HUES48 (cell line): ENCODE measurements at regions not wholly inside any gene's neighbourhood (a gene's known extent, or its start where the extent isn't known, plus 50 kb on each side); places are given as distances from the start of the nearest gene placed in this dataset.

Source experiments
- H3K27ac ChIP-seq: one replicate; pipeline ENCODE4 v1.7.0; 2013; ENCODE audit warnings: low read depth, low read length, inconsistent platforms
- H3K27me3 ChIP-seq: 2 replicates; pipeline ENCODE4 v1.6.1; 2013; ENCODE audit warnings: mild to moderate bottlenecking, low read length; ENCODE audit not compliant: control insufficient read depth, insufficient read depth
- H3K36me3 ChIP-seq: 2 replicates; pipeline ENCODE4 v1.6.1; 2013; ENCODE audit warnings: low read length; ENCODE audit not compliant: control insufficient read depth, insufficient read depth
- H3K4me1 ChIP-seq: 2 replicates; pipeline ENCODE4 v1.6.1; 2013; ENCODE audit warnings: mild to moderate bottlenecking, low read length; ENCODE audit not compliant: control insufficient read depth, insufficient read depth
- H3K4me3 ChIP-seq: 2 replicates; pipeline ENCODE4 v1.5.1; 2013; ENCODE audit warnings: mild to moderate bottlenecking, low read depth, low read length
- H3K9ac ChIP-seq: 2 replicates; pipeline ENCODE4 v1.6.1; 2013; ENCODE audit warnings: mild to moderate bottlenecking, low read depth, low read length, moderate library complexity
- H3K9me3 ChIP-seq: 2 replicates; pipeline ENCODE4 v1.6.1; 2013; ENCODE audit warnings: low read length; ENCODE audit not compliant: control insufficient read depth, insufficient read depth

DNA sequence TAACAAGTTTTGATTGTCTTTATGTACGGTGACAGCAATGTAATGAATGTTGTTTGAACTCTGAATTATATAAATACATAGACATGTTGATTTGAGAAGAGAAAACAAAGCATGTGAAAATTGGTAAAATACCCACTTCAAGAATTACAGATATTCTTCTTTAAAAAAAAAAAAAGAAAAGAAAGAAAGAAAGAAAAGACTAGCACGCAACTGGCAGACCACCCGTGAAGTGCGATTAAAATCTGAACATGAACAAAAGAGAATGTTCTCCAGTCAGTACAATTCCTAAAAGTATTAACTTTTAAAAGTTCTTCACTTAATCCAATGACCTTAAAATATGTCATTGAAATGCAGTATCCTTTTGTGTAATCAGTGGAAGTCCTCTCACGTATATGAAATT, 434.9 kb downstream of the TFAP2A start:
- H3K4me3 ChIP-seq, result no peak overlapping the region
- H3K27ac ChIP-seq, result no peak overlapping the region
- H3K9ac ChIP-seq, result no peak overlapping the region
- H3K27me3 ChIP-seq, result no peaks in the 10 kb centered on the region
- no peaks in the 10 kb centered on the region for H3K36me3 ChIP-seq
- H3K4me1 ChIP-seq, result no peaks in the 10 kb centered on the region
- H3K9me3 ChIP-seq, result 0 out of 2 replicates have a peak, but pooled peaks cover 3% of the 10 kb centered on the region

DNA sequence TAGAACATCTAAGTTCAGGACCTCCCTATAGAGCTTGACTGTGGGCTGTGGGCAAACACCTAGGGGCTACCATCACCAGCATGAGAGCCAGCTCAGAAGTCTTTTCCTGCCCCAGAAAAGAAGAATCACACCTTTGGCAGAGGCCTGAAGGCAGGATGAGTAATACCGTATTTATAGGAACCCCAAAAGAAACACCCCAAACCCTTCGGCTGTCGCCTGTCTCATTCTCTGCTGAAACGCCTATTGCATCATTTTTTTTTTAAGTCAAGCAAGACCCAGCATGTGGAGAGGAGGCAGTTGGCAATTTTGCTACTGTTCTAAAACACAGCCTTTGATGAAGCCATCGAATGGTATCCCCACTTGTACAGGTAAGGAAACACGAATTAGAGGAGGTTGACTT, 436.4 kb downstream of the TFAP2A start:
- Histone ChIP-seq H3K27ac (no peak overlapping the region), H3K4me3 (no peak overlapping the region)

GRCh38 chr6:9977411-9977810, 437.5 kb downstream of the TFAP2A start:
- no peak overlapping the region for H3K4me3 ChIP-seq
- no peak overlapping the region for H3K9ac ChIP-seq
- no peaks in the 10 kb centered on the region for H3K4me1 ChIP-seq
- H3K9me3 ChIP-seq, result no peaks in the 10 kb centered on the region
- H3K36me3 ChIP-seq, result no peaks in the 10 kb centered on the region
- no peak overlapping the region for H3K27ac ChIP-seq
- H3K27me3 ChIP-seq, result no peaks in the 10 kb centered on the region

More for the DNA sequence above, 436.4 kb downstream of the TFAP2A start:
- Histone ChIP-seq H3K27me3 (no peaks in the 10 kb centered on the region), H3K9me3 (no peaks in the 10 kb centered on the region), H3K36me3 (no peaks in the 10 kb centered on the region), H3K9ac (no peak overlapping the region), H3K4me1 (no peaks in the 10 kb centered on the region)

DNA sequence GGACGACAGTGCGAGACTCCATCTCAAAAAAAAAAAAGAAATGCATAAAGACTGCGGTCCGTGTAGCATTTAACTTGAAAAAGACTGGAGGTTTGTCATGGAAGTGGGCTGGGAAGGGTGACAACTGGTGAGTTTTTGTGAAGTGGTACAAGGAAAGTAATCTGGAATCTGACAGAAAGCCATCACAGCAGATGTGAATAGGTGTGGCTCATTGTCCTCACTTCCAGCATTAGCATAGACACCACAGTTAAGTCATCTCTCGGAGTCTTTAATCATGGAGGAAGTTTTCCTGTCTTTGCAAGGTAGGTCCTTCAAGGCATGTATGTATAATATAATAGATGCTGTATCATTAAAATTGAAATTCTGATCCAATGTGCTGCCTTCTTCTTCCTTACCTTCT, 453.2 kb downstream of the TFAP2A start:
- Histone ChIP-seq H3K9ac (no peak overlapping the region), H3K9me3 (no peaks in the 10 kb centered on the region), H3K4me1 (no peaks in the 10 kb centered on the region), H3K27me3 (no peaks in the 10 kb centered on the region), H3K36me3 (no peaks in the 10 kb centered on the region), H3K27ac (no peak overlapping the region), H3K4me3 (no peak overlapping the region)

DNA sequence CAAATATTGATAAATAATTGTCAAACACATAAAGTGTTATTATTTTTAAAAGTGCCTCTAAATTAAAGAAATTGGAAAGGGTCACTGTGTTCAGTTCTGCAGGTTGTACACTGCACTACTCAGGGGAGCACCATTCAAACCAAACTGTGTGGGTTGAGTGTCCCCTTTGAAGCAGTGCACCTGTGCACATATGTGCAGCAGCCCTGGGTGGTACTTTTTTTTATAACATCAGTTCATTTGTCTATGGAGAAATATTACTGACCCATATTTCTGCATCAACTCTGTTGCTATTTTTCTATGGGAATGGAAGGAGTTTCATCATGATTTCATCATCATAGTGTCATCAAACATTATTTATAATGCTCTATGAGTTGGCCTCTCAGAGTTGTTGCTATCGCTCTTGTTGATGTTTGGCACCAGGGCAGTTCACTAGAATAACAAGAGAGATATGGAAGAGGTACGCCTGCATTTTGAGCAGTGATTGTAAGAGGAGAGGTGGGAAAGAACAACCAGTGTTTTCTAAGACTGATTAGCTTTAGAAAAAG, 457.6 kb downstream of the TFAP2A start:
- Histone ChIP-seq H3K27ac (no peak overlapping the region), H3K27me3 (no peaks in the 10 kb centered on the region), H3K9me3 (no peaks in the 10 kb centered on the region), H3K4me1 (no peaks in the 10 kb centered on the region), H3K4me3 (no peak overlapping the region), H3K36me3 (no peaks in the 10 kb centered on the region), H3K9ac (no peak overlapping the region)

GRCh38 chr6:9948678-9949077, 466.2 kb downstream of the TFAP2A start:
- Histone ChIP-seq H3K9ac (no peak overlapping the region), H3K36me3 (no peaks in the 10 kb centered on the region), H3K4me3 (no peak overlapping the region), H3K27ac (no peak overlapping the region), H3K9me3 (no peaks in the 10 kb centered on the region), H3K27me3 (no peaks in the 10 kb centered on the region), H3K4me1 (no peaks in the 10 kb centered on the region)

DNA sequence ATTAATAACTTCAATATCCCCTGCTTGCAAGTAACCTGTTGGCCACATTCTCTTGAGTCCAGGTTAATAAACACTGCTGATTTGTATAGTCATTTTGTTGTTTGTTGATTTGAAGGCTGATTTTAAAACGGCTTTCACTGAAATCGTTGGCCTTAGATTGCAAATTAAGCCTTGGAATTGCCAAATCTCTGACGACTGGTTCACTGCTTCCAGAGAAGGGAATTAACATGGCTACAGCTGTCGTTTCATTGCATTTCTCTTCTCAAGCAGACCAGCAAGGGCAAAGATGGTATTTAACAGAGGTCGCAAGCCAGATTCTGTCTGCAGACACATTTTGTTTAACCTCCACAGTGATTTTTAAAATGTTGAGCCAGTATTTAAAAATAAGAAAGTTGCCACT, 470.9 kb downstream of the TFAP2A start:
- Histone ChIP-seq H3K9ac (no peak overlapping the region), H3K4me1 (no peaks in the 10 kb centered on the region), H3K9me3 (no peaks in the 10 kb centered on the region), H3K27ac (no peak overlapping the region), H3K36me3 (no peaks in the 10 kb centered on the region), H3K4me3 (no peak overlapping the region), H3K27me3 (no peaks in the 10 kb centered on the region)

DNA sequence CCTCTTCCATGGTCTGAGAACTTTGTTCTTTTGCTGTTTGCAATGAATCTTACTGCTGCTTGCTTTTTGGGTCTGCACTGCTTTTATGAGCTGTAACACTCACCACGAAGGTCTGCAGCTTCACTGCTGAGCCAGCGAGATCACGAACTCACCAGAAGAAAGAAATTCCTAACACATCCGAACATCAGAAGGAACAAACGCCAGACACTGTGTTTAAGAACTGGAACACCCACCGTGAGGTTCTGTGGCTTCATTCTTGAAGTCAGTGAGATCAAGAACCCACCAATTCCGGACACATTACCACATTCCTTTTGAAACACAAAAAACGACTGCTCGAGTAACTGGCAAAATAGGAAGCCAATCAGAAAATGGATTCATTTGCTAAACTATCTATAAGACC, 471.8 kb downstream of the TFAP2A start:
- H3K27ac ChIP-seq, result no peak overlapping the region
- no peaks in the 10 kb centered on the region for H3K36me3 ChIP-seq
- no peak overlapping the region for H3K9ac ChIP-seq
- H3K4me1 ChIP-seq, result no peaks in the 10 kb centered on the region
- no peaks in the 10 kb centered on the region for H3K9me3 ChIP-seq
- no peak overlapping the region for H3K4me3 ChIP-seq
- no peaks in the 10 kb centered on the region for H3K27me3 ChIP-seq

- H3K9ac ChIP-seq, result no peak overlapping the region
- no peaks in the 10 kb centered on the region for H3K27me3 ChIP-seq
- H3K36me3 ChIP-seq, result no peaks in the 10 kb centered on the region
- no peak overlapping the region for H3K4me3 ChIP-seq
- H3K27ac ChIP-seq, result no peak overlapping the region
- no peaks in the 10 kb centered on the region for H3K9me3 ChIP-seq
- no peaks in the 10 kb centered on the region for H3K4me1 ChIP-seq
These were observed 472.7 kb downstream of the TFAP2A start for GRCh38 chr6:9942131-9942530.

DNA sequence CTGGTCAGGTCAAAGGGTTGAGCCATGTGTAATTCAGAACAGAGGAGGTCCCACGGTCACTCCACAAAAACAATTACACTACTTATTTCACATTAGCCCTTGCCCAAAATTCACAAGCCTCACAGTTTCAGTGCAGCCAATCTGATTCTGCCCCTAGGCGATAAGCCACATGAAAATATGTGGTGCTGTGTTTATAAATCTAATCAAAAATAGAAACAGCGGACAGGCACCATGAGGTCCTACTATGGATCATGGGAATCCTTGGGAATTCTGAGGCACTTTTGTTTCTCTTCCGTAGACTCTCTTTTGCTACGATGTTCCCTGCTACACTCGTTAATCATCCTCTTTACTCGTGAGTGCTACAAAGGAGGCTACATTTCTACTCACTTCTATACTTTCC, 476.1 kb downstream of the TFAP2A start:
- Histone ChIP-seq H3K27ac (no peak overlapping the region), H3K27me3 (no peaks in the 10 kb centered on the region), H3K9me3 (no peaks in the 10 kb centered on the region), H3K9ac (no peak overlapping the region), H3K36me3 (no peaks in the 10 kb centered on the region), H3K4me1 (no peaks in the 10 kb centered on the region), H3K4me3 (no peak overlapping the region)

DNA sequence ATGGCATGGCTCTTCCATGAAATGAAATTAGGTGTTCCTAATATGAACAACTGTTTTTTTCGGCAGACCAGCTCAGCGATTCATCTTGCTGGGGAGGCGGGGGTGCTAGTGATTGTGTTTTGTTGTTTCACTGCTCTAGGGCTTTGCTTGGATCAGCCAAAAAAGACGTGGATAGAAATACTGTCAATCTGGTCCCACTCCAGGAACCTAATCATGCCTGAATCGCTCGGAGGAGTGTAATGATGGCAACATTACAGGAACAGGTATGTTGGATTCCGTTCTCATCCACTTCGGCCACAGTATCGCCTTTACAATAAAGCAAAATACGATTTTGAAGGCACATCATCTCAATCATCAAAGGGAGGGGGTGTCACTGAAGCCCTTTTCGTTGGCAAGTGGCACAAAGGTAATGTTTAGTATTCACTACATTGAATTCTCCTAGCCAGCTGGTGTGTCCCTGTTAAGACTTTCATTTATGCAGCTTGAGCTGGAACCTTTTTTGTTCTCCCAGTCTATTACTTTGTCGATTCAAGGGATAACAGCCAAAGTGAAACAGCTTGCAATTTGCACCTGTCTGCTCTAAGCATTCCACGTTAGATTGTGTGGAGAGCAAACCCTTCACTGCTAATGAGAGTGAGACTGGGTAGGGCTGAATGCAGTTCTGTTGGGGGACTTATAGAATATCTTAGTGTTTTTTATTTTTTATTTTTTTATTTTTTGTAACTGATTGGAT, 477.7 kb downstream of the TFAP2A start:
- H3K4me1 ChIP-seq, result no peaks in the 10 kb centered on the region
- no peak overlapping the region for H3K9ac ChIP-seq
- H3K27ac ChIP-seq, result no peak overlapping the region
- no peaks in the 10 kb centered on the region for H3K36me3 ChIP-seq
- no peaks in the 10 kb centered on the region for H3K9me3 ChIP-seq
- no peaks in the 10 kb centered on the region for H3K27me3 ChIP-seq
- H3K4me3 ChIP-seq, result no peak overlapping the region
